Endothelial cell of umbilical vein (primary cell): ENCODE measurements at regions not wholly inside any gene's neighbourhood (a gene's known extent, or its start where the extent isn't known, plus 50 kb on each side); places are given as distances from the start of the nearest gene placed in this dataset.

Experiments
- BruUV-seq: library from RNA; stranded (reverse); fragments of 400-500 nt; replicated peaks from 2 replicates; lab custom pipeline; 2021; lab: Mats Ljungman, UMichigan
- CTCF ChIA-PET: fragments of 300-600, 350-600 bp; sonication (Branson Sonifier 250); formaldehyde crosslinking; loops from one replicate; lab custom pipeline; 2021; ENCODE audit warnings: antibody characterized with exemption, inconsistent platforms; lab: Charles Lee
- POLR2A ChIA-PET: fragments of 300-600, 350-600 bp; sonication (Branson Sonifier 250); formaldehyde crosslinking; loops from one replicate; lab custom pipeline; 2021; ENCODE audit warnings: antibody characterized with exemption, inconsistent platforms; lab: Charles Lee
- DNase-seq: peaks from one replicate; pipeline ENCODE4 v3.0.0-alpha.2; 2011; ENCODE audit warnings: low read depth, low spot score
- FAIRE-seq: peaks from 2 replicates; lab custom pipeline; 2011; peaks lifted over from hg19 to GRCh38; lab: Jason Lieb, UNC
- H2AFZ ChIP-seq: 2 replicates; pipeline ENCODE4 v1.6.0; 2012; ENCODE audit warnings: low read depth, low read length, control low read depth, inconsistent platforms
- H3K27ac ChIP-seq: 2 replicates; pipeline ENCODE4 v1.5.1; 2011; ENCODE audit warnings: low read depth, mild to moderate bottlenecking, control low read depth, low read length, moderate library complexity; ENCODE audit not compliant: insufficient read depth
- H3K27me3 ChIP-seq, 2 experiments: 2 replicates each; pipeline versions ENCODE4 v1.6.0 to v1.6.1; 2011; ENCODE audit warnings: low read length in 2 of 2, mixed read lengths in 1 of 2; ENCODE audit not compliant: control insufficient read depth in 2 of 2, insufficient read depth in 2 of 2
- H3K36me3 ChIP-seq, 2 experiments: 2 replicates in 1 of 2; 3 replicates in 1 of 2; pipeline ENCODE4 v1.5.1; 2011; ENCODE audit warnings: low read length in 2 of 2, mild to moderate bottlenecking in 1 of 2, moderate library complexity in 1 of 2; ENCODE audit not compliant: control insufficient read depth in 2 of 2, insufficient read depth in 2 of 2; ENCODE audit errors: extremely low read depth in 1 of 2
- H3K4me1 ChIP-seq: 3 replicates; pipeline ENCODE4 v1.5.1; 2011; ENCODE audit warnings: mild to moderate bottlenecking, low read length; ENCODE audit not compliant: control insufficient read depth, insufficient read depth; ENCODE audit errors: extremely low read depth
- H3K4me2 ChIP-seq: 2 replicates; pipeline ENCODE4 v1.6.1; 2011; ENCODE audit warnings: low read length, control low read depth, mixed read lengths; ENCODE audit not compliant: insufficient read depth
- H3K4me3 ChIP-seq, 3 experiments: fragments of 200-600 bp in 1 of 3; sonication (generic), shearing (Covaris generic) in 1 of 3; replicated peaks in 1 of 3; 2 replicates each; pipeline ENCODE4 v1.5.1; 2011 to 2016; ENCODE audit warnings: control low read depth in 3 of 3, low read length in 3 of 3, mild to moderate bottlenecking in 2 of 3, inconsistent platforms in 1 of 3, low read depth in 1 of 3, moderate library complexity in 1 of 3; ENCODE audit not compliant: insufficient read depth in 1 of 3
- H3K79me2 ChIP-seq: 2 replicates; pipeline ENCODE4 v1.6.0; 2012; ENCODE audit warnings: low read length, inconsistent platforms; ENCODE audit not compliant: control insufficient read depth, insufficient read depth
- H3K9ac ChIP-seq: replicated peaks from 2 replicates; pipeline ENCODE3; 2011; ENCODE audit warnings: low read length, control low read depth; ENCODE audit not compliant: insufficient read depth; ENCODE audit errors: extremely low read depth
- H3K9me1 ChIP-seq: replicated peaks from 3 replicates; pipeline ENCODE4 v1.6.0; 2011; ENCODE audit warnings: mild to moderate bottlenecking, low read length; ENCODE audit not compliant: control insufficient read depth, insufficient read depth; ENCODE audit errors: extremely low read depth
- H3K9me3 ChIP-seq: replicated peaks from 2 replicates; pipeline ENCODE4 v1.5.1; 2012; ENCODE audit warnings: low read length, inconsistent platforms; ENCODE audit not compliant: control insufficient read depth, insufficient read depth
- H4K20me1 ChIP-seq: replicated peaks from 2 replicates; pipeline ENCODE3; 2011; ENCODE audit warnings: mild to moderate bottlenecking, low read length; ENCODE audit not compliant: control insufficient read depth, insufficient read depth; ENCODE audit errors: extremely low read depth
- EZH2 ChIP-seq: IDR thresholded peaks from 2 replicates; pipeline ENCODE4 v1.6.1; 2012; ENCODE audit warnings: borderline replicate concordance, low read depth, mild to moderate bottlenecking, moderate library complexity, low read length, inconsistent platforms; ENCODE audit not compliant: severe bottlenecking
- FOS ChIP-seq: IDR thresholded peaks from 2 replicates; pipeline ENCODE4 v1.6.1; 2011; ENCODE audit warnings: mild to moderate bottlenecking, low read length, moderate library complexity, borderline replicate concordance; ENCODE audit not compliant: insufficient read depth
- GATA2 ChIP-seq: IDR thresholded peaks from 2 replicates; pipeline ENCODE4 v1.7.0; 2011; ENCODE audit warnings: low read depth, mild to moderate bottlenecking, moderate library complexity, mixed read lengths, low read length; ENCODE audit not compliant: insufficient read length, insufficient read depth
- JUN ChIP-seq: IDR thresholded peaks from 2 replicates; pipeline ENCODE4 v1.6.1; 2011; ENCODE audit warnings: borderline replicate concordance, low read depth; ENCODE audit not compliant: insufficient read length, insufficient read depth
- MAX ChIP-seq: IDR thresholded peaks from 2 replicates; pipeline ENCODE4 v1.6.1; 2011; ENCODE audit not compliant: insufficient read depth, insufficient read length
- MYC ChIP-seq: IDR thresholded peaks from one replicate; pipeline ENCODE4 v1.6.1; 2011; ENCODE audit warnings: mild to moderate bottlenecking, low read depth, low read length
- POLR2A ChIP-seq: IDR thresholded peaks from 2 replicates; pipeline ENCODE4 v1.6.1; 2012; ENCODE audit warnings: low read depth, mild to moderate bottlenecking, control low read depth, low read length
- POLR2AphosphoS5 ChIP-seq: IDR thresholded peaks from 2 replicates; pipeline ENCODE4 v1.6.1; 2012; ENCODE audit warnings: low read depth, mild to moderate bottlenecking, control low read depth, low read length, moderate library complexity; ENCODE audit not compliant: insufficient read depth
- dilution Hi-C: fragments of 300-500 bp; cut with MboI; formaldehyde crosslinking; loops from one replicate; pipeline ENCODE4 v1.15.0; 2019; ENCODE audit warnings: low sequenced_read_pairs; ENCODE audit not compliant: extremely low pct_ligation_motif_present
- intact Hi-C: fragments of 100-400 bp; cut with micrococcal nuclease; formaldehyde crosslinking; loops from one replicate; pipeline ENCODE4 v1.10.0; 2022
- TF ChIP-seq, protein P1 (sequence below), 2 donors: IDR thresholded peaks; 1 replicate in 1 of 2; 2 replicates in 1 of 2; pipeline ENCODE4 v1.5.1; 2011; ENCODE audit warnings: low read length in 2 of 2, mild to moderate bottlenecking in 2 of 2, moderate library complexity in 2 of 2, control low read depth in 1 of 2, inconsistent platforms in 1 of 2, low read depth in 1 of 2; ENCODE audit not compliant: insufficient read depth in 1 of 2; ENCODE audit errors: extremely low read depth in 1 of 2

DNA sequence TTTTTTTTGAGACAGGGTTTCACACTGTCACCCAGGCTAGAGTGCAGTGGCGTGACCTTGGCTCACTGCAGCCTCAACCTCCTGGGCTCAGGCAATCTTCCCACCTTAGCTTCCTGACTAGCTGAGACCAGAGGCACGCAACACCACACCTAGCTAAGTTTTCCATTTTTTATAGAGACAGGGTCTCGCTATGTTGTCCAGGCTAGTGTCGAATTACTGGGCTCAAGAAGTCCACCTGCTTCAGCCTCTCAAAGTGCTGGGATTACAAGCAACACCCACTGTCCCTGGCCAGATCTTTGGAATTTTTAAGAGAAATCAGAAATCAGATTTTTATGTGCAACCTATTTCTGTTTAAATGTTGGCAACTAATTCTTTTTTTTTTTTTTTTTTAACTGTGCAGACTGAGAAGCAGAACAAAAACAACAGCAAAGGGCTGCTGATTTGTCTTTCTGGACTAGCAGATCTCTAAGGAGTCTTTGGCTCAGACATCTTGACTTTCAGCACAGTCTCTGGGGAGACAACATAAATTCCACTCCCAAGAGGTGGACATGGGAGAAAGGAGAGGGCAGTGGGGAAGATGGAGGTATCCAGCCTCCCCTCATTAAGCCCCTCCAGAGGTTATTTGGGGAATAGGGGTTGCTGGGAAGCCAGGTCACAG is 54.4 kb upstream of the FABP6 start:
- no peak overlapping the region for H2AFZ ChIP-seq
- no peaks in the 10 kb centered on the region for H3K27me3 ChIP-seq
- dilution Hi-C loops: no loop called here
- H3K4me3 ChIP-seq: no peak overlapping the region
- POLR2A ChIA-PET: no interaction called here
- H3K79me2 ChIP-seq: no peaks in the 10 kb centered on the region
- H3K36me3 ChIP-seq: no peaks in the 10 kb centered on the region
- CTCF ChIA-PET: interaction anchor here (0.8 to 1.7 kb wide), 3 partner anchors 13 to 216 kb away, joined by 3 to 4 read pairs (median 3); no protein-coding TSS in a partner anchor
- no peak for FAIRE-seq
- H4K20me1 ChIP-seq: no peaks in the 10 kb centered on the region
- no peak for TF ChIP-seq GATA2
- no peak overlapping the region for H3K27ac ChIP-seq
- intact Hi-C loops: no loop called here
- no peaks in the 10 kb centered on the region for H3K9me1 ChIP-seq
- no peaks in the 10 kb centered on the region for H3K9me3 ChIP-seq
- no peak for DNase-seq
- peaks cover 3% of the 10 kb centered on the region for H3K4me1 ChIP-seq
- no TSS peak for BruUV-seq
- H3K9ac ChIP-seq: no peak overlapping the region
- H3K4me2 ChIP-seq: no peak overlapping the region

- no peak for FAIRE-seq
- no peak for DNase-seq
- BruUV-seq: no TSS peak
Observed at GRCh38 chr5:160174290-160174689, 55.0 kb upstream of the FABP6 start.

More at GRCh38 chr5:160174290-160174689, 55.0 kb upstream of the FABP6 start:
- no peaks in the 10 kb centered on the region for H3K27me3 ChIP-seq
- TF ChIP-seq MAX (no peak), POLR2AphosphoS5 (no peak), JUN (no peak), EZH2 (no peak), FOS (no peak), GATA2 (no peak), MYC (no peak), POLR2A (no peak)
- TF ChIP-seq, protein P1, sequence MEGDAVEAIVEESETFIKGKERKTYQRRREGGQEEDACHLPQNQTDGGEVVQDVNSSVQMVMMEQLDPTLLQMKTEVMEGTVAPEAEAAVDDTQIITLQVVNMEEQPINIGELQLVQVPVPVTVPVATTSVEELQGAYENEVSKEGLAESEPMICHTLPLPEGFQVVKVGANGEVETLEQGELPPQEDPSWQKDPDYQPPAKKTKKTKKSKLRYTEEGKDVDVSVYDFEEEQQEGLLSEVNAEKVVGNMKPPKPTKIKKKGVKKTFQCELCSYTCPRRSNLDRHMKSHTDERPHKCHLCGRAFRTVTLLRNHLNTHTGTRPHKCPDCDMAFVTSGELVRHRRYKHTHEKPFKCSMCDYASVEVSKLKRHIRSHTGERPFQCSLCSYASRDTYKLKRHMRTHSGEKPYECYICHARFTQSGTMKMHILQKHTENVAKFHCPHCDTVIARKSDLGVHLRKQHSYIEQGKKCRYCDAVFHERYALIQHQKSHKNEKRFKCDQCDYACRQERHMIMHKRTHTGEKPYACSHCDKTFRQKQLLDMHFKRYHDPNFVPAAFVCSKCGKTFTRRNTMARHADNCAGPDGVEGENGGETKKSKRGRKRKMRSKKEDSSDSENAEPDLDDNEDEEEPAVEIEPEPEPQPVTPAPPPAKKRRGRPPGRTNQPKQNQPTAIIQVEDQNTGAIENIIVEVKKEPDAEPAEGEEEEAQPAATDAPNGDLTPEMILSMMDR (IDR thresholded peaks at IDR 0.05; ENCODE audit: extremely low read depth in 1 of 2, insufficient read depth in 1 of 2, low read depth in 1 of 2, low read length in 2 of 2): no peak
- H3K36me3 ChIP-seq: no peaks in the 10 kb centered on the region
- no peak overlapping the region for H3K4me3 ChIP-seq
- H3K9me1 ChIP-seq: no peaks in the 10 kb centered on the region
- no peak overlapping the region for H3K4me2 ChIP-seq
- ChIA-PET POLR2A (no interaction called here), CTCF (interaction anchor here (0.8 to 1.7 kb wide), 2 partner anchors 171 to 217 kb away, joined by 3 to 4 read pairs; no protein-coding TSS in a partner anchor)
- H3K9ac ChIP-seq: no peak overlapping the region
- H3K27ac ChIP-seq: no peak overlapping the region
- intact Hi-C loops: no loop called here
- H4K20me1 ChIP-seq: no peaks in the 10 kb centered on the region
- dilution Hi-C loops: no loop called here
- no peaks in the 10 kb centered on the region for H3K9me3 ChIP-seq
- no peak overlapping the region for H2AFZ ChIP-seq
- no peaks in the 10 kb centered on the region for H3K79me2 ChIP-seq
- H3K4me1 ChIP-seq: peaks cover 9% of the 10 kb centered on the region
